Astrocyte (in vitro differentiated cells and primary cell): ENCODE measurements at regions not wholly inside any gene's neighbourhood (a gene's known extent, or its start where the extent isn't known, plus 50 kb on each side); places are given as distances from the start of the nearest gene placed in this dataset.

Source experiments
- DNase-seq: peaks from one replicate; pipeline ENCODE4 v3.0.0-alpha.2; 2010; ENCODE audit warnings: low read depth
- FAIRE-seq: peaks from 2 replicates; lab custom pipeline; 2011; peaks lifted over from hg19 to GRCh38; lab: Jason Lieb, UNC
- H2AFZ ChIP-seq: 2 replicates; pipeline ENCODE4 v1.6.0; 2012; ENCODE audit warnings: low read depth, low read length, inconsistent platforms
- H3K27ac ChIP-seq: 2 replicates; pipeline ENCODE4 v1.5.1; 2011; ENCODE audit warnings: low read depth, low read length, inconsistent platforms
- H3K27me3 ChIP-seq: 2 replicates; pipeline ENCODE4 v1.6.0; 2011; ENCODE audit warnings: low read length, inconsistent platforms; ENCODE audit not compliant: insufficient read depth
- H3K36me3 ChIP-seq: 2 replicates; pipeline ENCODE4 v1.5.1; 2011; ENCODE audit warnings: low read length, inconsistent platforms; ENCODE audit not compliant: insufficient read depth
- H3K4me1 ChIP-seq: 2 replicates; pipeline ENCODE4 v1.5.1; 2011; ENCODE audit warnings: low read length, inconsistent platforms; ENCODE audit not compliant: insufficient read depth
- H3K4me2 ChIP-seq: 2 replicates; pipeline ENCODE4 v1.6.0; 2012; ENCODE audit warnings: low read length, inconsistent platforms
- H3K4me3 ChIP-seq: 2 replicates; pipeline ENCODE4 v1.5.1; 2011; ENCODE audit warnings: low read depth, mild to moderate bottlenecking, low read length, inconsistent platforms; ENCODE audit not compliant: insufficient read depth
- H3K79me2 ChIP-seq: 2 replicates; pipeline ENCODE4 v1.6.0; 2012; ENCODE audit warnings: mild to moderate bottlenecking, low read length, inconsistent platforms; ENCODE audit not compliant: insufficient read depth
- H3K9ac ChIP-seq: 2 replicates; pipeline ENCODE4 v1.6.0; 2012; ENCODE audit warnings: mild to moderate bottlenecking, low read length, inconsistent platforms
- H3K9me3 ChIP-seq: 2 replicates; pipeline ENCODE4 v1.5.1; 2012; ENCODE audit warnings: low read depth, mild to moderate bottlenecking, low read length, inconsistent platforms; ENCODE audit not compliant: insufficient read depth
- H4K20me1 ChIP-seq: 2 replicates; pipeline ENCODE4 v1.6.0; 2012; ENCODE audit warnings: low read length, inconsistent platforms; ENCODE audit not compliant: insufficient read depth
- H3K27ac Mint-ChIP-seq: one replicate; pipeline ENCODE4 v1.8.0; 2021; ENCODE audit warnings: mild to moderate bottlenecking, mixed read lengths; ENCODE audit not compliant: unreplicated experiment
- H3K27me3 Mint-ChIP-seq: one replicate; pipeline ENCODE4 v1.8.0; 2021; ENCODE audit warnings: low read depth, mixed read lengths; ENCODE audit not compliant: unreplicated experiment
- H3K36me3 Mint-ChIP-seq: one replicate; pipeline ENCODE4 v1.8.0; 2021; ENCODE audit warnings: low read depth, mixed read lengths; ENCODE audit not compliant: unreplicated experiment
- H3K4me1 Mint-ChIP-seq: one replicate; pipeline ENCODE4 v1.8.0; 2021; ENCODE audit warnings: low read depth, mixed read lengths; ENCODE audit not compliant: unreplicated experiment
- H3K4me3 Mint-ChIP-seq: one replicate; pipeline ENCODE4 v1.8.0; 2021; ENCODE audit warnings: mild to moderate bottlenecking, moderate library complexity, mixed read lengths; ENCODE audit not compliant: unreplicated experiment
- H3K9me3 Mint-ChIP-seq: one replicate; pipeline ENCODE4 v1.8.0; 2021; ENCODE audit warnings: mild to moderate bottlenecking, mixed read lengths; ENCODE audit not compliant: unreplicated experiment
- EZH2 ChIP-seq: IDR thresholded peaks from 2 replicates; pipeline ENCODE4 v1.6.1; 2012; ENCODE audit warnings: mild to moderate bottlenecking, low read length, inconsistent platforms; ENCODE audit not compliant: insufficient read depth
- TF ChIP-seq, protein P1 (sequence below): IDR thresholded peaks from 2 replicates; pipeline ENCODE4 v1.5.1; 2011; ENCODE audit warnings: low read depth, mild to moderate bottlenecking, inconsistent platforms, low read length, moderate library complexity; ENCODE audit not compliant: insufficient read depth

DNA sequence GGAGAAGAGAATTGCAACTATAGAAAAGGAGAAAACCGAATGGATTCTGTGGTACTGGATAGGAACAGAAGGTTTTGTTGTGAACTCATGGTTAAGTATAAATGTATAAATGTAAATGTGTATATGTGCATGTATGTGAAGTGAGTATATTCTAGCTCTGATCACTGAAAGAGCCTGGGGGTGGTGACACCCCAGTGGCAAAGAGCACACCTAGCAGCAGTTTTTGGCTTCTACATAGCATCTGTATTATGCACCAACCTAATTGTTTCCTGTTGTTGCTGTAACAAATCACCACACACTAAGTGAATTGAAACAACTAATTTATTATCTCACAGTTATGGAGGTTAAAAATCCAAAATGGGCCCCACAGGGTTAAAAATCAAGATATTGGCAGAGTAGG is 455.4 kb downstream of the RPS24 start:
- Histone ChIP-seq H4K20me1 (no peaks in the 10 kb centered on the region), H3K9me3 (no peaks in the 10 kb centered on the region), H3K4me3 (no peak overlapping the region), H3K4me2 (no peak overlapping the region), H3K79me2 (no peaks in the 10 kb centered on the region), H3K4me1 (peaks cover 3% of the 10 kb centered on the region), H2AFZ (no peak overlapping the region), H3K27me3 (no peaks in the 10 kb centered on the region), H3K9ac (no peak overlapping the region), H3K27ac (no peak overlapping the region), H3K36me3 (no peaks in the 10 kb centered on the region)
- H3K4me3 Mint-ChIP-seq = no peak overlapping the region
- peaks cover 15% of the 10 kb centered on the region for H3K27me3 Mint-ChIP-seq
- no peak for DNase-seq
- TF ChIP-seq EZH2 = no peak
- TF ChIP-seq, protein P1, sequence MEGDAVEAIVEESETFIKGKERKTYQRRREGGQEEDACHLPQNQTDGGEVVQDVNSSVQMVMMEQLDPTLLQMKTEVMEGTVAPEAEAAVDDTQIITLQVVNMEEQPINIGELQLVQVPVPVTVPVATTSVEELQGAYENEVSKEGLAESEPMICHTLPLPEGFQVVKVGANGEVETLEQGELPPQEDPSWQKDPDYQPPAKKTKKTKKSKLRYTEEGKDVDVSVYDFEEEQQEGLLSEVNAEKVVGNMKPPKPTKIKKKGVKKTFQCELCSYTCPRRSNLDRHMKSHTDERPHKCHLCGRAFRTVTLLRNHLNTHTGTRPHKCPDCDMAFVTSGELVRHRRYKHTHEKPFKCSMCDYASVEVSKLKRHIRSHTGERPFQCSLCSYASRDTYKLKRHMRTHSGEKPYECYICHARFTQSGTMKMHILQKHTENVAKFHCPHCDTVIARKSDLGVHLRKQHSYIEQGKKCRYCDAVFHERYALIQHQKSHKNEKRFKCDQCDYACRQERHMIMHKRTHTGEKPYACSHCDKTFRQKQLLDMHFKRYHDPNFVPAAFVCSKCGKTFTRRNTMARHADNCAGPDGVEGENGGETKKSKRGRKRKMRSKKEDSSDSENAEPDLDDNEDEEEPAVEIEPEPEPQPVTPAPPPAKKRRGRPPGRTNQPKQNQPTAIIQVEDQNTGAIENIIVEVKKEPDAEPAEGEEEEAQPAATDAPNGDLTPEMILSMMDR = no peak
- H3K36me3 Mint-ChIP-seq = no peaks in the 10 kb centered on the region
- peaks cover 26% of the 10 kb centered on the region for H3K9me3 Mint-ChIP-seq
- no peak overlapping the region for H3K27ac Mint-ChIP-seq
- FAIRE-seq = no peak
- no peaks in the 10 kb centered on the region for H3K4me1 Mint-ChIP-seq

DNA sequence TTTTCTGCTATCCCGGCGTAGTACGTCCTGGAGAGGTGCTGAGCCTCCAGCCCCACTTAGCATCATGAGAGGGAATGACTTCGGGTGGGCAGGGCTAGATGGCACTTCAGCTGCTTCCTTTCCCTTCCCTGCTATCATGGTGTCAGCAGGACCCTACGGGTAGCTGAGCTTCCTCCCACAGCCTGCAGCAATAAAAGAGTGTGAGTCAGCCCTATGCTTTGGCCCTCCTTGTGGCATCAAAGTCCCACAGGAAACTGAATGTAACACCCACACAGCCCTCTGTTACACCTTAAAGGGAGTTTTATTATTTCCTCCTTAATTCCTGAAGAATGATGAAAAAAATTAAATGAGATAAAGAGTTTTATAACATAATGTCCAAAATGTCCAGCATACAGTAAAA is 458.1 kb downstream of the RPS24 start:
- H4K20me1 ChIP-seq = no peaks in the 10 kb centered on the region
- H3K27ac ChIP-seq = no peak overlapping the region
- no peak overlapping the region for H3K4me3 ChIP-seq
- H3K36me3 ChIP-seq = no peaks in the 10 kb centered on the region
- DNase-seq (no peak), FAIRE-seq (no peak)
- H3K27me3 Mint-ChIP-seq = peaks cover 12% of the 10 kb centered on the region
- H3K9ac ChIP-seq = no peak overlapping the region
- H2AFZ ChIP-seq = no peak overlapping the region
- H3K4me1 ChIP-seq = peaks cover 3% of the 10 kb centered on the region
- H3K9me3 Mint-ChIP-seq = peaks cover 26% of the 10 kb centered on the region
- H3K27ac Mint-ChIP-seq = no peak overlapping the region
- no peaks in the 10 kb centered on the region for H3K36me3 Mint-ChIP-seq
- no peaks in the 10 kb centered on the region for H3K9me3 ChIP-seq
- no peaks in the 10 kb centered on the region for H3K4me1 Mint-ChIP-seq
- TF ChIP-seq, protein P1 = no peak
- TF ChIP-seq EZH2 = no peak
- no peak overlapping the region for H3K4me3 Mint-ChIP-seq
- no peaks in the 10 kb centered on the region for H3K27me3 ChIP-seq
- H3K4me2 ChIP-seq = no peak overlapping the region
- no peaks in the 10 kb centered on the region for H3K79me2 ChIP-seq

DNA sequence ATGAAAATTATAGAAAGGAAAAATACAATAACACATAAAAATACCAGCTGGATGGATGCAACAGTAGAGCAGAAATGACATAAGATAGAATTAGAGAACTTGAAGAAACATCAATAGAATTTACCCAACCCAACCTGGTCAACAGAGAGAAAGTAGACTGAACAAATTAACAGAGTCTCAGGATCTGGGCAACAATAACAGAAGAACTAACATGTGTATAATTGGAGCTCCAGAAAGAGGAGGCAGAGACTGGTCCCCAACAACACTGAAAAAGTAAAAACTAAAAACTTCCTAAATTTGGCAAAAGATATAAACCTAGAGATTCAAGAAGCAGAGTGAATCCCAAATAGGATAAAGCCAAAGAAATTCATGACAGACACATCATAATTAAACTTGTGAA is 458.8 kb downstream of the RPS24 start:
- H3K27ac Mint-ChIP-seq = no peak overlapping the region
- H3K9me3 Mint-ChIP-seq = peaks cover 26% of the 10 kb centered on the region
- no peaks in the 10 kb centered on the region for H3K27me3 ChIP-seq
- H3K4me1 Mint-ChIP-seq = no peaks in the 10 kb centered on the region
- H4K20me1 ChIP-seq = no peaks in the 10 kb centered on the region
- H3K4me2 ChIP-seq = no peak overlapping the region
- H3K4me3 ChIP-seq = no peak overlapping the region
- no peak overlapping the region for H2AFZ ChIP-seq
- FAIRE-seq (no peak), DNase-seq (no peak)
- no peaks in the 10 kb centered on the region for H3K79me2 ChIP-seq
- H3K36me3 ChIP-seq = no peaks in the 10 kb centered on the region
- H3K4me3 Mint-ChIP-seq = no peak overlapping the region
- no peaks in the 10 kb centered on the region for H3K36me3 Mint-ChIP-seq
- H3K27me3 Mint-ChIP-seq = peaks cover 8% of the 10 kb centered on the region
- H3K27ac ChIP-seq = no peak overlapping the region
- TF ChIP-seq, protein P1 = no peak
- TF ChIP-seq EZH2 = no peak
- no peak overlapping the region for H3K9ac ChIP-seq
- H3K4me1 ChIP-seq = peaks cover 3% of the 10 kb centered on the region
- H3K9me3 ChIP-seq = no peaks in the 10 kb centered on the region
